Endothelial cell of umbilical vein (primary cell): ENCODE measurements at regions not wholly inside any gene's neighbourhood (a gene's known extent, or its start where the extent isn't known, plus 50 kb on each side); places are given as distances from the start of the nearest gene placed in this dataset.

Source experiments
- BruUV-seq: library from RNA; stranded (reverse); fragments of 400-500 nt; replicated peaks from 2 replicates; lab custom pipeline; 2021; lab: Mats Ljungman, UMichigan
- CTCF ChIA-PET: fragments of 300-600, 350-600 bp; sonication (Branson Sonifier 250); formaldehyde crosslinking; loops from one replicate; lab custom pipeline; 2021; ENCODE audit warnings: antibody characterized with exemption, inconsistent platforms; lab: Charles Lee
- POLR2A ChIA-PET: fragments of 300-600, 350-600 bp; sonication (Branson Sonifier 250); formaldehyde crosslinking; loops from one replicate; lab custom pipeline; 2021; ENCODE audit warnings: antibody characterized with exemption, inconsistent platforms; lab: Charles Lee
- DNase-seq: peaks from one replicate; pipeline ENCODE4 v3.0.0-alpha.2; 2011; ENCODE audit warnings: low read depth, low spot score
- FAIRE-seq: peaks from 2 replicates; lab custom pipeline; 2011; peaks lifted over from hg19 to GRCh38; lab: Jason Lieb, UNC
- H2AFZ ChIP-seq: 2 replicates; pipeline ENCODE4 v1.6.0; 2012; ENCODE audit warnings: low read depth, low read length, control low read depth, inconsistent platforms
- H3K27ac ChIP-seq: 2 replicates; pipeline ENCODE4 v1.5.1; 2011; ENCODE audit warnings: low read depth, mild to moderate bottlenecking, control low read depth, low read length, moderate library complexity; ENCODE audit not compliant: insufficient read depth
- H3K27me3 ChIP-seq, 2 experiments: 2 replicates each; pipeline versions ENCODE4 v1.6.0 to v1.6.1; 2011; ENCODE audit warnings: low read length in 2 of 2, mixed read lengths in 1 of 2; ENCODE audit not compliant: control insufficient read depth in 2 of 2, insufficient read depth in 2 of 2
- H3K36me3 ChIP-seq, 2 experiments: 2 replicates in 1 of 2; 3 replicates in 1 of 2; pipeline ENCODE4 v1.5.1; 2011; ENCODE audit warnings: low read length in 2 of 2, mild to moderate bottlenecking in 1 of 2, moderate library complexity in 1 of 2; ENCODE audit not compliant: control insufficient read depth in 2 of 2, insufficient read depth in 2 of 2; ENCODE audit errors: extremely low read depth in 1 of 2
- H3K4me1 ChIP-seq: 3 replicates; pipeline ENCODE4 v1.5.1; 2011; ENCODE audit warnings: mild to moderate bottlenecking, low read length; ENCODE audit not compliant: control insufficient read depth, insufficient read depth; ENCODE audit errors: extremely low read depth
- H3K4me2 ChIP-seq: 2 replicates; pipeline ENCODE4 v1.6.1; 2011; ENCODE audit warnings: low read length, control low read depth, mixed read lengths; ENCODE audit not compliant: insufficient read depth
- H3K4me3 ChIP-seq, 3 experiments: fragments of 200-600 bp in 1 of 3; sonication (generic), shearing (Covaris generic) in 1 of 3; replicated peaks in 1 of 3; 2 replicates each; pipeline ENCODE4 v1.5.1; 2011 to 2016; ENCODE audit warnings: control low read depth in 3 of 3, low read length in 3 of 3, mild to moderate bottlenecking in 2 of 3, inconsistent platforms in 1 of 3, low read depth in 1 of 3, moderate library complexity in 1 of 3; ENCODE audit not compliant: insufficient read depth in 1 of 3
- H3K79me2 ChIP-seq: 2 replicates; pipeline ENCODE4 v1.6.0; 2012; ENCODE audit warnings: low read length, inconsistent platforms; ENCODE audit not compliant: control insufficient read depth, insufficient read depth
- H3K9ac ChIP-seq: replicated peaks from 2 replicates; pipeline ENCODE3; 2011; ENCODE audit warnings: low read length, control low read depth; ENCODE audit not compliant: insufficient read depth; ENCODE audit errors: extremely low read depth
- H3K9me1 ChIP-seq: replicated peaks from 3 replicates; pipeline ENCODE4 v1.6.0; 2011; ENCODE audit warnings: mild to moderate bottlenecking, low read length; ENCODE audit not compliant: control insufficient read depth, insufficient read depth; ENCODE audit errors: extremely low read depth
- H3K9me3 ChIP-seq: replicated peaks from 2 replicates; pipeline ENCODE4 v1.5.1; 2012; ENCODE audit warnings: low read length, inconsistent platforms; ENCODE audit not compliant: control insufficient read depth, insufficient read depth
- H4K20me1 ChIP-seq: replicated peaks from 2 replicates; pipeline ENCODE3; 2011; ENCODE audit warnings: mild to moderate bottlenecking, low read length; ENCODE audit not compliant: control insufficient read depth, insufficient read depth; ENCODE audit errors: extremely low read depth
- EZH2 ChIP-seq: IDR thresholded peaks from 2 replicates; pipeline ENCODE4 v1.6.1; 2012; ENCODE audit warnings: borderline replicate concordance, low read depth, mild to moderate bottlenecking, moderate library complexity, low read length, inconsistent platforms; ENCODE audit not compliant: severe bottlenecking
- FOS ChIP-seq: IDR thresholded peaks from 2 replicates; pipeline ENCODE4 v1.6.1; 2011; ENCODE audit warnings: mild to moderate bottlenecking, low read length, moderate library complexity, borderline replicate concordance; ENCODE audit not compliant: insufficient read depth
- GATA2 ChIP-seq: IDR thresholded peaks from 2 replicates; pipeline ENCODE4 v1.7.0; 2011; ENCODE audit warnings: low read depth, mild to moderate bottlenecking, moderate library complexity, mixed read lengths, low read length; ENCODE audit not compliant: insufficient read length, insufficient read depth
- JUN ChIP-seq: IDR thresholded peaks from 2 replicates; pipeline ENCODE4 v1.6.1; 2011; ENCODE audit warnings: borderline replicate concordance, low read depth; ENCODE audit not compliant: insufficient read length, insufficient read depth
- MAX ChIP-seq: IDR thresholded peaks from 2 replicates; pipeline ENCODE4 v1.6.1; 2011; ENCODE audit not compliant: insufficient read depth, insufficient read length
- MYC ChIP-seq: IDR thresholded peaks from one replicate; pipeline ENCODE4 v1.6.1; 2011; ENCODE audit warnings: mild to moderate bottlenecking, low read depth, low read length
- POLR2A ChIP-seq: IDR thresholded peaks from 2 replicates; pipeline ENCODE4 v1.6.1; 2012; ENCODE audit warnings: low read depth, mild to moderate bottlenecking, control low read depth, low read length
- POLR2AphosphoS5 ChIP-seq: IDR thresholded peaks from 2 replicates; pipeline ENCODE4 v1.6.1; 2012; ENCODE audit warnings: low read depth, mild to moderate bottlenecking, control low read depth, low read length, moderate library complexity; ENCODE audit not compliant: insufficient read depth
- dilution Hi-C: fragments of 300-500 bp; cut with MboI; formaldehyde crosslinking; loops from one replicate; pipeline ENCODE4 v1.15.0; 2019; ENCODE audit warnings: low sequenced_read_pairs; ENCODE audit not compliant: extremely low pct_ligation_motif_present
- intact Hi-C: fragments of 100-400 bp; cut with micrococcal nuclease; formaldehyde crosslinking; loops from one replicate; pipeline ENCODE4 v1.10.0; 2022
- TF ChIP-seq, protein P1 (sequence below), 2 donors: IDR thresholded peaks; 1 replicate in 1 of 2; 2 replicates in 1 of 2; pipeline ENCODE4 v1.5.1; 2011; ENCODE audit warnings: low read length in 2 of 2, mild to moderate bottlenecking in 2 of 2, moderate library complexity in 2 of 2, control low read depth in 1 of 2, inconsistent platforms in 1 of 2, low read depth in 1 of 2; ENCODE audit not compliant: insufficient read depth in 1 of 2; ENCODE audit errors: extremely low read depth in 1 of 2

- DNase-seq (no peak), FAIRE-seq (no peak)
- H3K9me3 ChIP-seq = no peaks in the 10 kb centered on the region
- H3K36me3 ChIP-seq = no peaks in the 10 kb centered on the region
- H3K9ac ChIP-seq = no peak overlapping the region
- no peak overlapping the region for H3K4me3 ChIP-seq
- H3K27ac ChIP-seq = no peak overlapping the region
- H3K9me1 ChIP-seq = no peaks in the 10 kb centered on the region
- TF ChIP-seq JUN (no peak), GATA2 (no peak), FOS (no peak), EZH2 (no peak), POLR2AphosphoS5 (no peak), MAX (no peak), MYC (no peak), POLR2A (no peak)
- TF ChIP-seq, protein P1, sequence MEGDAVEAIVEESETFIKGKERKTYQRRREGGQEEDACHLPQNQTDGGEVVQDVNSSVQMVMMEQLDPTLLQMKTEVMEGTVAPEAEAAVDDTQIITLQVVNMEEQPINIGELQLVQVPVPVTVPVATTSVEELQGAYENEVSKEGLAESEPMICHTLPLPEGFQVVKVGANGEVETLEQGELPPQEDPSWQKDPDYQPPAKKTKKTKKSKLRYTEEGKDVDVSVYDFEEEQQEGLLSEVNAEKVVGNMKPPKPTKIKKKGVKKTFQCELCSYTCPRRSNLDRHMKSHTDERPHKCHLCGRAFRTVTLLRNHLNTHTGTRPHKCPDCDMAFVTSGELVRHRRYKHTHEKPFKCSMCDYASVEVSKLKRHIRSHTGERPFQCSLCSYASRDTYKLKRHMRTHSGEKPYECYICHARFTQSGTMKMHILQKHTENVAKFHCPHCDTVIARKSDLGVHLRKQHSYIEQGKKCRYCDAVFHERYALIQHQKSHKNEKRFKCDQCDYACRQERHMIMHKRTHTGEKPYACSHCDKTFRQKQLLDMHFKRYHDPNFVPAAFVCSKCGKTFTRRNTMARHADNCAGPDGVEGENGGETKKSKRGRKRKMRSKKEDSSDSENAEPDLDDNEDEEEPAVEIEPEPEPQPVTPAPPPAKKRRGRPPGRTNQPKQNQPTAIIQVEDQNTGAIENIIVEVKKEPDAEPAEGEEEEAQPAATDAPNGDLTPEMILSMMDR (IDR thresholded peaks at IDR 0.05; ENCODE audit: extremely low read depth in 1 of 2, insufficient read depth in 1 of 2, low read depth in 1 of 2, low read length in 2 of 2) = no peak
- H2AFZ ChIP-seq = no peak overlapping the region
- H3K79me2 ChIP-seq = no peaks in the 10 kb centered on the region
- H3K4me2 ChIP-seq = no peak overlapping the region
- CTCF ChIA-PET = interaction anchor here (1.1 kb wide), 1 partner anchor 51 kb away, joined by 3 read pairs; no protein-coding TSS in a partner anchor
- no peaks in the 10 kb centered on the region for H4K20me1 ChIP-seq
- H3K4me1 ChIP-seq = no peaks in the 10 kb centered on the region
- dilution Hi-C loops (no loop called here), intact Hi-C loops (no loop called here)
- POLR2A ChIA-PET = no interaction called here
- H3K27me3 ChIP-seq = no peaks in the 10 kb centered on the region
- BruUV-seq = no TSS peak
These were observed 66.9 kb upstream of the FHIP2A start for GRCh38 chr10:114754445-114755320.
